K562 (cell line): ENCODE measurements at regions not wholly inside any gene's neighbourhood (a gene's known extent, or its start where the extent isn't known, plus 50 kb on each side); places are given as distances from the start of the nearest gene placed in this dataset.

Experiments
- BRCA1 ChIP-seq, 2 experiments: fragments of 450-650 bp in 1 of 2; sonication (generic) in 1 of 2; formaldehyde crosslinking in 1 of 2; IDR thresholded peaks; 2 replicates each; pipeline versions ENCODE4 v1.5.0 to v1.6.1; 2017 to 2020; ENCODE audit warnings: mild to moderate bottlenecking in 1 of 2, missing genetic modification reagents in 1 of 2
- EGR1 ChIP-seq: fragments of 450-650 bp; conservative IDR thresholded peaks from 2 replicates; pipeline ENCODE4 v1.6.1; 2017; ENCODE audit warnings: mild to moderate bottlenecking
- HCFC1 ChIP-seq: IDR thresholded peaks from 2 replicates; pipeline ENCODE4 v1.6.1; 2012; ENCODE audit warnings: low read depth, low read length, improper control_type of control experiment
- HNRNPK ChIP-seq: fragments of 200-400 bp; formaldehyde crosslinking; IDR thresholded peaks from one replicate; pipeline ENCODE4 v1.6.1; 2018; ENCODE audit warnings: mild to moderate bottlenecking, low read depth, low read length; ENCODE audit not compliant: poor library complexity, severe bottlenecking
- JUND ChIP-seq, 2 experiments: IDR thresholded peaks; 2 replicates in 1 of 2; 3 replicates in 1 of 2; pipeline ENCODE4 v1.6.1; 2011; ENCODE audit warnings: borderline replicate concordance in 2 of 2, low read depth in 2 of 2, low read length in 2 of 2, improper control_type of control experiment in 1 of 2, missing biosample characterization in 1 of 2, missing genetic modification characterization in 1 of 2, missing genetic modification reagents in 1 of 2
- ZBED1 ChIP-seq: IDR thresholded peaks from 2 replicates; pipeline ENCODE4 v1.6.1; 2014
- ZNF121 ChIP-seq: sonication (generic); formaldehyde crosslinking; conservative IDR thresholded peaks from 2 replicates; pipeline ENCODE4 v1.8.0; 2022; ENCODE audit warnings: missing genetic modification reagents
- ZNF830 ChIP-seq: fragments of 250-450 bp; sonication (Bioruptor Pico); IDR thresholded peaks from 2 replicates; pipeline ENCODE4 v1.5.0; 2021; ENCODE audit warnings: mild to moderate bottlenecking
- TF ChIP-seq, protein P1 (sequence below), 3 experiments: IDR thresholded peaks in 2 of 3; conservative IDR thresholded peaks in 1 of 3; 2 replicates each; pipeline ENCODE4 v1.5.1; 2011 to 2012; ENCODE audit warnings: low read length in 3 of 3, mild to moderate bottlenecking in 3 of 3, control low read depth in 2 of 3, improper control_type of control experiment in 1 of 3, inconsistent platforms in 1 of 3, low read depth in 1 of 3, mixed read lengths in 1 of 3, moderate library complexity in 1 of 3; ENCODE audit not compliant: insufficient read depth in 2 of 3
- TF ChIP-seq, protein P2 (sequence below): sonication (generic); formaldehyde crosslinking; IDR thresholded peaks from 2 replicates; pipeline ENCODE4 v1.8.1; 2023; ENCODE audit warnings: mild to moderate bottlenecking, missing genetic modification reagents

DNA sequence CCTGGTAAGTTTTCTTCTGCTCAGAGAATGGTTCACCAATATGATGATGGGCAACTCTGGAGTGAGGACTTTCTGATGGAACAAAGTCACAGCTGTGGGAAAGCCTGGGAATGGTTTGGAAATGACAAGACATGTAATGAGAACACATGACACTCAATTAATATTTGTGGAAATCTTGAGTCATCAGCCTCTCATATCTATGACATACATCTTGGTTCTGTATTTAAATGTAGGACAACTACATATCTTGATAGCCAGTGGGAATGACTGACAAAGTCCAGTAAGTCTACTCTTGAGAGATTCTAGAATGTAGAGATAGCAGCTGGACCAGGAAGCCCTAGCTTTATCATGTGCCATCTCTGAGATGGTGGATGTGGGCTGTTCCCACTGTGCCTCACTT lies 85.5 kb downstream of the PALM2AKAP2 start:
- TF ChIP-seq, protein P1, sequence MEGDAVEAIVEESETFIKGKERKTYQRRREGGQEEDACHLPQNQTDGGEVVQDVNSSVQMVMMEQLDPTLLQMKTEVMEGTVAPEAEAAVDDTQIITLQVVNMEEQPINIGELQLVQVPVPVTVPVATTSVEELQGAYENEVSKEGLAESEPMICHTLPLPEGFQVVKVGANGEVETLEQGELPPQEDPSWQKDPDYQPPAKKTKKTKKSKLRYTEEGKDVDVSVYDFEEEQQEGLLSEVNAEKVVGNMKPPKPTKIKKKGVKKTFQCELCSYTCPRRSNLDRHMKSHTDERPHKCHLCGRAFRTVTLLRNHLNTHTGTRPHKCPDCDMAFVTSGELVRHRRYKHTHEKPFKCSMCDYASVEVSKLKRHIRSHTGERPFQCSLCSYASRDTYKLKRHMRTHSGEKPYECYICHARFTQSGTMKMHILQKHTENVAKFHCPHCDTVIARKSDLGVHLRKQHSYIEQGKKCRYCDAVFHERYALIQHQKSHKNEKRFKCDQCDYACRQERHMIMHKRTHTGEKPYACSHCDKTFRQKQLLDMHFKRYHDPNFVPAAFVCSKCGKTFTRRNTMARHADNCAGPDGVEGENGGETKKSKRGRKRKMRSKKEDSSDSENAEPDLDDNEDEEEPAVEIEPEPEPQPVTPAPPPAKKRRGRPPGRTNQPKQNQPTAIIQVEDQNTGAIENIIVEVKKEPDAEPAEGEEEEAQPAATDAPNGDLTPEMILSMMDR (IDR thresholded peaks at IDR 0.05 in 2 of 3, conservative IDR thresholded peaks at IDR 0.05 in 1 of 3; ENCODE audit: insufficient read depth in 2 of 3, low read depth in 1 of 3, low read length in 3 of 3) = no peak
- TF ChIP-seq ZNF121 (CRISPR knock-in tag) = no peak
- TF ChIP-seq EGR1 = no peak
- TF ChIP-seq, protein P2, sequence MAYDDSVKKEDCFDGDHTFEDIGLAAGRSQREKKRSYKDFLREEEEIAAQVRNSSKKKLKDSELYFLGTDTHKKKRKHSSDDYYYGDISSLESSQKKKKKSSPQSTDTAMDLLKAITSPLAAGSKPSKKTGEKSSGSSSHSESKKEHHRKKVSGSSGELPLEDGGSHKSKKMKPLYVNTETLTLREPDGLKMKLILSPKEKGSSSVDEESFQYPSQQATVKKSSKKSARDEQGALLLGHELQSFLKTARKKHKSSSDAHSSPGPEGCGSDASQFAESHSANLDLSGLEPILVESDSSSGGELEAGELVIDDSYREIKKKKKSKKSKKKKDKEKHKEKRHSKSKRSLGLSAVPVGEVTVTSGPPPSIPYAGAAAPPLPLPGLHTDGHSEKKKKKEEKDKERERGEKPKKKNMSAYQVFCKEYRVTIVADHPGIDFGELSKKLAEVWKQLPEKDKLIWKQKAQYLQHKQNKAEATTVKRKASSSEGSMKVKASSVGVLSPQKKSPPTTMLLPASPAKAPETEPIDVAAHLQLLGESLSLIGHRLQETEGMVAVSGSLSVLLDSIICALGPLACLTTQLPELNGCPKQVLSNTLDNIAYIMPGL = no peak
- no peak for TF ChIP-seq ZBED1
- no peak for TF ChIP-seq HCFC1
- TF ChIP-seq BRCA1 (IDR thresholded peaks at IDR 0.05) = no peak
- TF ChIP-seq BRCA1 (CRISPR knock-in tag; IDR thresholded peaks at IDR 0.05) = no peak
- no peak for TF ChIP-seq ZNF830
- TF ChIP-seq HNRNPK = no peak
- TF ChIP-seq JUND (IDR thresholded peaks at IDR 0.05; ENCODE audit: borderline replicate concordance, low read depth, low read length) = no peak
- TF ChIP-seq JUND (tag; IDR thresholded peaks at IDR 0.05; ENCODE audit: borderline replicate concordance, low read depth, low read length) = no peak
